Esophagus (tissue), 2 donors: ENCODE measurements at regions not wholly inside any gene's neighbourhood (a gene's known extent, or its start where the extent isn't known, plus 50 kb on each side); places are given as distances from the start of the nearest gene placed in this dataset.

Experiments used
- H3K27ac ChIP-seq, 2 donors: one replicate each; pipeline ENCODE4 v1.5.1; 2013; ENCODE audit warnings: low read depth in 2 of 2, mild to moderate bottlenecking in 2 of 2, inconsistent platforms in 1 of 2, low read length in 1 of 2, moderate library complexity in 1 of 2
- H3K27me3 ChIP-seq, 2 donors: one replicate each; pipeline ENCODE4 v1.6.1; 2013; ENCODE audit warnings: low read length in 2 of 2, control low read depth in 1 of 2, mild to moderate bottlenecking in 1 of 2; ENCODE audit not compliant: insufficient read depth in 2 of 2, control insufficient read depth in 1 of 2
- H3K36me3 ChIP-seq, 2 donors: one replicate each; pipeline ENCODE4 v1.6.1; 2013; ENCODE audit warnings: low read length in 1 of 2; ENCODE audit not compliant: control insufficient read depth in 2 of 2, insufficient read depth in 2 of 2
- H3K4me1 ChIP-seq, 2 donors: one replicate each; pipeline ENCODE4 v1.6.1; 2013; ENCODE audit warnings: low read length in 1 of 2; ENCODE audit not compliant: control insufficient read depth in 2 of 2, insufficient read depth in 2 of 2
- H3K4me3 ChIP-seq, 2 donors: one replicate each; pipeline ENCODE4 v1.5.1; 2013; ENCODE audit warnings: low read length in 2 of 2, mild to moderate bottlenecking in 2 of 2, low read depth in 1 of 2, moderate library complexity in 1 of 2
- H3K9me3 ChIP-seq, 2 donors: one replicate each; pipeline ENCODE4 v1.6.1; 2013; ENCODE audit warnings: mild to moderate bottlenecking in 2 of 2, low read depth in 1 of 2, low read length in 1 of 2, moderate library complexity in 1 of 2; ENCODE audit not compliant: control insufficient read depth in 2 of 2, insufficient read depth in 1 of 2
- WGBS, 2 donors: extraction: QIAGEN DNeasy Blood & Tissue Kit; methylation state at CpG; one replicate each; pipeline ENCODE4 v1.1.7; 2013; 5-methylcytosine and 5-hydroxymethylcytosine counted together
- donor health status: healthy with polysubstance abuse.
- donor health status: Bipolar disorder and iron deficiency.

GRCh38 chr3:159859836-159860235 is 128.8 kb upstream of the IL12A start:
- Histone ChIP-seq H3K4me1 (no peaks in the 10 kb centered on the region), H3K27me3 (no peaks in the 10 kb centered on the region), H3K9me3 (no peaks in the 10 kb centered on the region), H3K36me3 (no peaks in the 10 kb centered on the region), H3K4me3 (no peak overlapping the region), H3K27ac (no peak overlapping the region)
- WGBS, 2 donors, result 48 to 52% methylated on average over 3 of the region's 3 CpGs

GRCh38 chr3:159860269-159861116 is 128.1 kb upstream of the IL12A start:
- H3K27ac ChIP-seq, result no peak overlapping the region
- no peaks in the 10 kb centered on the region for H3K27me3 ChIP-seq
- H3K9me3 ChIP-seq, result no peaks in the 10 kb centered on the region
- no peak overlapping the region for H3K4me3 ChIP-seq
- H3K36me3 ChIP-seq, result no peaks in the 10 kb centered on the region
- no peaks in the 10 kb centered on the region for H3K4me1 ChIP-seq
- 66 to 69% methylated on average over 4 of the region's 4 CpGs for WGBS, 2 donors

- no peaks in the 10 kb centered on the region for H3K36me3 ChIP-seq
- H3K4me1 ChIP-seq, result no peaks in the 10 kb centered on the region
- H3K27me3 ChIP-seq, result no peaks in the 10 kb centered on the region
- H3K4me3 ChIP-seq, result no peak overlapping the region
- H3K9me3 ChIP-seq, result no peaks in the 10 kb centered on the region
- H3K27ac ChIP-seq, result no peak overlapping the region
- 70 to 71% methylated on average over 4 of the region's 4 CpGs for WGBS, 2 donors
Measured at GRCh38 chr3:159861369-159861987, 127.2 kb upstream of the IL12A start.

GRCh38 chr3:159865041-159865579 is 123.5 kb upstream of the IL12A start:
- Histone ChIP-seq H3K27ac (peak overlapping the region in 1 of 2 donors; percentile 55), H3K36me3 (peaks cover 0 to 2% of the 10 kb centered on the region in 2 donors), H3K4me3 (no peak overlapping the region), H3K27me3 (no peaks in the 10 kb centered on the region), H3K4me1 (peaks cover 0 to 2% of the 10 kb centered on the region in 2 donors), H3K9me3 (no peaks in the 10 kb centered on the region)
- 59 to 66% methylated on average over 2 of the region's 2 CpGs for WGBS, 2 donors

GRCh38 chr3:159866201-159866746 is 122.4 kb upstream of the IL12A start:
- Histone ChIP-seq H3K27ac (no peak overlapping the region), H3K4me3 (no peak overlapping the region)
- 54 to 70% methylated on average over 5 of the region's 5 CpGs for WGBS, 2 donors

GRCh38 chr3:159867372-159867771 is 121.3 kb upstream of the IL12A start:
- H3K9me3 ChIP-seq, result no peaks in the 10 kb centered on the region
- H3K27me3 ChIP-seq, result no peaks in the 10 kb centered on the region
- WGBS, 2 donors, result 89% methylated on average over 2 of the region's 2 CpGs
- no peak overlapping the region for H3K27ac ChIP-seq
- H3K36me3 ChIP-seq, result peaks cover 0 to 2% of the 10 kb centered on the region in 2 donors
- no peak overlapping the region for H3K4me3 ChIP-seq
- H3K4me1 ChIP-seq, result peaks cover 0 to 2% of the 10 kb centered on the region in 2 donors

More at GRCh38 chr3:159866201-159866746, 122.4 kb upstream of the IL12A start:
- Histone ChIP-seq H3K4me1 (peaks cover 0 to 2% of the 10 kb centered on the region in 2 donors), H3K27me3 (no peaks in the 10 kb centered on the region), H3K36me3 (peaks cover 0 to 2% of the 10 kb centered on the region in 2 donors), H3K9me3 (no peaks in the 10 kb centered on the region)

- no peak overlapping the region for H3K4me3 ChIP-seq
- H3K27me3 ChIP-seq, result no peaks in the 10 kb centered on the region
- peaks cover 0 to 2% of the 10 kb centered on the region in 2 donors for H3K4me1 ChIP-seq
- no peaks in the 10 kb centered on the region for H3K9me3 ChIP-seq
- no peak overlapping the region for H3K27ac ChIP-seq
- WGBS, 2 donors, result 68 to 75% methylated on average over 1 of the region's 1 CpG
- H3K36me3 ChIP-seq, result peaks cover 0 to 2% of the 10 kb centered on the region in 2 donors
Measured at GRCh38 chr3:159870723-159871122, 117.9 kb upstream of the IL12A start.

- no peaks in the 10 kb centered on the region for H3K4me1 ChIP-seq
- no peaks in the 10 kb centered on the region for H3K9me3 ChIP-seq
- no peak overlapping the region for H3K27ac ChIP-seq
- H3K4me3 ChIP-seq, result no peak overlapping the region
- no peaks in the 10 kb centered on the region for H3K36me3 ChIP-seq
- WGBS, 2 donors, result 40 to 52% methylated on average over 3 of the region's 3 CpGs
- no peaks in the 10 kb centered on the region for H3K27me3 ChIP-seq
Measured at GRCh38 chr3:159872374-159873109, 116.1 kb upstream of the IL12A start.

GRCh38 chr3:159875116-159875515 is 113.5 kb upstream of the IL12A start:
- Histone ChIP-seq H3K27ac (no peak overlapping the region), H3K27me3 (no peaks in the 10 kb centered on the region), H3K9me3 (no peaks in the 10 kb centered on the region), H3K4me3 (no peak overlapping the region), H3K4me1 (no peaks in the 10 kb centered on the region), H3K36me3 (no peaks in the 10 kb centered on the region)
